MM.1S (cell line): ENCODE measurements at regions not wholly inside any gene's neighbourhood (a gene's known extent, or its start where the extent isn't known, plus 50 kb on each side); places are given as distances from the start of the nearest gene placed in this dataset.

ENCODE experiments used
- DNase-seq: peaks from one replicate; pipeline ENCODE4 v3.0.0-alpha.2; 2015
- H2AFZ ChIP-seq: fragments of 300-600 bp; sonication (generic); 2 replicates; pipeline ENCODE4 v1.6.0; 2016; ENCODE audit warnings: antibody characterized with exemption, low read length
- H3F3A ChIP-seq: fragments of 300-600 bp; sonication (generic); 2 replicates; pipeline ENCODE4 v1.6.1; 2016; ENCODE audit warnings: mild to moderate bottlenecking, antibody characterized with exemption, low read length, moderate library complexity, mixed read lengths; ENCODE audit not compliant: insufficient read depth
- H3K27ac ChIP-seq: fragments of 300-600 bp; sonication (generic); 2 replicates; pipeline ENCODE4 v1.5.1; 2016; ENCODE audit warnings: mild to moderate bottlenecking, low read length
- H3K27me3 ChIP-seq: fragments of 300-600 bp; sonication (generic); replicated peaks from 2 replicates; pipeline ENCODE4 v1.6.0; 2016; ENCODE audit warnings: low read length; ENCODE audit not compliant: insufficient read depth
- H3K36me3 ChIP-seq: fragments of 300-600 bp; sonication (generic); replicated peaks from 2 replicates; pipeline ENCODE4 v1.6.1; 2016; ENCODE audit warnings: mild to moderate bottlenecking, low read length, mixed read lengths; ENCODE audit not compliant: insufficient read depth
- H3K4me1 ChIP-seq: fragments of 300-600 bp; sonication (generic); 2 replicates; pipeline ENCODE4 v1.6.1; 2016; ENCODE audit warnings: low read length, mixed read lengths
- H3K4me2 ChIP-seq: fragments of 300-600 bp; sonication (generic); 2 replicates; pipeline ENCODE4 v1.6.0; 2016; ENCODE audit warnings: low read depth, low read length
- H3K4me3 ChIP-seq: fragments of 300-600 bp; sonication (generic); 2 replicates; pipeline ENCODE4 v1.5.1; 2016; ENCODE audit warnings: low read length, mixed read lengths
- H3K79me2 ChIP-seq: fragments of 300-600 bp; sonication (generic); 2 replicates; pipeline ENCODE4 v1.6.1; 2016; ENCODE audit warnings: mixed run types, low read length, mixed read lengths
- H3K9ac ChIP-seq: fragments of 300-600 bp; sonication (generic); 2 replicates; pipeline ENCODE4 v1.6.1; 2016; ENCODE audit warnings: low read length, mixed read lengths
- H3K9me2 ChIP-seq: fragments of 300-600 bp; sonication (generic); replicated peaks from 2 replicates; pipeline ENCODE4 v1.6.1; 2016; ENCODE audit warnings: mild to moderate bottlenecking, low read length, mixed read lengths; ENCODE audit not compliant: insufficient read depth
- H3K9me3 ChIP-seq: fragments of 300-600 bp; sonication (generic); replicated peaks from 2 replicates; pipeline ENCODE4 v1.6.1; 2016; ENCODE audit warnings: mild to moderate bottlenecking, low read length, mixed read lengths; ENCODE audit not compliant: insufficient read depth
- H4K20me1 ChIP-seq: fragments of 300-600 bp; sonication (generic); 2 replicates; pipeline ENCODE4 v1.6.1; 2016; ENCODE audit warnings: mild to moderate bottlenecking, low read length, moderate library complexity, mixed read lengths; ENCODE audit not compliant: insufficient read depth
- CTCF ChIP-seq: fragments of 300-600 bp; sonication (generic); IDR thresholded peaks from 2 replicates; pipeline ENCODE4 v1.5.1; 2016; ENCODE audit warnings: antibody characterized with exemption, low read length, mixed read lengths
- EZH2 ChIP-seq: fragments of 300-600 bp; sonication (generic); optimal IDR thresholded peaks from 2 replicates; pipeline ENCODE3; 2017; ENCODE audit warnings: low read depth, mild to moderate bottlenecking, antibody characterized with exemption, low read length, mixed read lengths
- EZH2phosphoT487 ChIP-seq: fragments of 300-600 bp; sonication (generic); IDR thresholded peaks from 2 replicates; pipeline ENCODE4 v1.6.1; 2018; ENCODE audit warnings: antibody characterized with exemption, low read length

- no peak overlapping the region for H2AFZ ChIP-seq
- peaks cover 15% of the 10 kb centered on the region; the same call in 1 of the 2 replicates for H3K4me1 ChIP-seq
- H3F3A ChIP-seq = no peaks in the 10 kb centered on the region
- no peak overlapping the region for H3K9ac ChIP-seq
- no peak for TF ChIP-seq EZH2
- DNase-seq = no peak
- no peaks in the 10 kb centered on the region for H3K9me2 ChIP-seq
- H3K27me3 ChIP-seq = no peaks in the 10 kb centered on the region
- no peaks in the 10 kb centered on the region for H3K9me3 ChIP-seq
- H3K79me2 ChIP-seq = no peaks in the 10 kb centered on the region
- H3K4me2 ChIP-seq = no peak overlapping the region
- H3K4me3 ChIP-seq = no peak overlapping the region
- H4K20me1 ChIP-seq = no peaks in the 10 kb centered on the region
- no peak overlapping the region for H3K27ac ChIP-seq
- H3K36me3 ChIP-seq = no peaks in the 10 kb centered on the region
Observed at GRCh38 chr2:35099342-35099741, 1256.2 kb upstream of the CRIM1 start.

- no peak for DNase-seq
Observed at GRCh38 chr2:35082072-35082471, 1273.5 kb upstream of the CRIM1 start.

DNA sequence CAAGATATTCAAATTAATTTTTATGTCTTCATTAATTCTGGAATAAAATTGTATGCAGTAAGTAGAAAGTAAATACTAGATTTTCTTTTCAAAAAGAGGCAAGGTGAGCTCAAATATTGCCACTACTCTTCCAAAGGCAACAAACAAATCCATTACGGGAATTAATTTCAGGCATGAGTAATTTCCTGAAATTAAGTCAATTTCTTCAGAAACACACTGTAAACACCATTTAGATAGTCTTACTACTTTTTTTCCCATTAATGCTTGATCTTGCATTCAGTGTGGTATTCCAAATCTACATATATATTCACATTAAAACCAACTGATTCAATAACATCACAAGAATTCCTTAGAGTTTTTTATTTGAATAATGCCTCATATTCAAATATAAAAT is 1274.0 kb upstream of the CRIM1 start:
- H3F3A ChIP-seq = no peaks in the 10 kb centered on the region
- no peaks in the 10 kb centered on the region for H3K79me2 ChIP-seq
- H3K36me3 ChIP-seq = no peaks in the 10 kb centered on the region
- H3K27ac ChIP-seq = no peak overlapping the region
- no peak for DNase-seq
- H3K9me3 ChIP-seq = no peaks in the 10 kb centered on the region
- H3K4me2 ChIP-seq = no peak overlapping the region
- no peaks in the 10 kb centered on the region for H4K20me1 ChIP-seq
- H3K4me1 ChIP-seq = no peaks in the 10 kb centered on the region
- H3K9me2 ChIP-seq = no peaks in the 10 kb centered on the region
- H3K27me3 ChIP-seq = no peaks in the 10 kb centered on the region
- H3K9ac ChIP-seq = no peak overlapping the region
- no peak overlapping the region for H2AFZ ChIP-seq
- no peak overlapping the region for H3K4me3 ChIP-seq
- TF ChIP-seq EZH2 (no peak), CTCF (no peak), EZH2phosphoT487 (no peak)

More at GRCh38 chr2:35082072-35082471, 1273.5 kb upstream of the CRIM1 start:
- Histone ChIP-seq H3K36me3 (no peaks in the 10 kb centered on the region), H3K27ac (no peak overlapping the region), H3K4me1 (no peaks in the 10 kb centered on the region), H2AFZ (no peak overlapping the region), H3K9me2 (no peaks in the 10 kb centered on the region), H3K4me2 (no peak overlapping the region), H3K27me3 (no peaks in the 10 kb centered on the region), H3K79me2 (no peaks in the 10 kb centered on the region), H4K20me1 (no peaks in the 10 kb centered on the region), H3K9ac (no peak overlapping the region), H3K4me3 (no peak overlapping the region), H3F3A (no peaks in the 10 kb centered on the region), H3K9me3 (no peaks in the 10 kb centered on the region)
- TF ChIP-seq CTCF (no peak), EZH2 (no peak), EZH2phosphoT487 (no peak)

DNA sequence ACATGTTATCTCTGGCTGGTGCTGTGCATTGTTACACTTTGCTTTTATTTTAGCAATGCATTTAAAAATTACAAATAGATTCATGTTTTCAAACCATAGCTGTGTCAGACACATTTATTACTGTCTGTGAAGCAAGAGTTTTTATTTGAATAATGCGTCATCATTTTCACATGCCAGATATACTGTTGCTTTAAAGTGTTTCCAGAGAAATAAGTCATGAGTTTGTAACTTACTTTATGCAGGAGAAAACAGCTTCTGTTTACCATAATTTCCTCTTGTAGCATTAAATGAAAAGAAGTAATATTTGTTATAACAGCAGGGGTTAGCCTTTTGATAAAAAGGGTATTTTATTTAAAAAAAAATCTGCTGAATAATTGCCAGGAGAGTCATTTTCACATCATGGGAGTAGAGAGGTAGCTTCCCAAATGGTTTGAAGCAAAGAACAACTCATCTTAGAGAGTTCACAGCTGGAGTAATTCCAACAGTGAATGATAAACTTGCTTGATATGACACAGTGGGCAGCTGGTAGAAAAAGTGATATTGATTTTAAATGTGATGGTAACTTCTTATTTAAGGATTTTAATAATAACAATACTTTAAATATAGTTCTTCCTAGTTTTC is 1274.5 kb upstream of the CRIM1 start:
- Histone ChIP-seq H3K4me2 (no peak overlapping the region), H2AFZ (no peak overlapping the region), H3K4me3 (no peak overlapping the region), H4K20me1 (no peaks in the 10 kb centered on the region), H3K9ac (no peak overlapping the region), H3K27ac (no peak overlapping the region), H3K79me2 (no peaks in the 10 kb centered on the region), H3K27me3 (no peaks in the 10 kb centered on the region), H3F3A (no peaks in the 10 kb centered on the region), H3K4me1 (no peaks in the 10 kb centered on the region), H3K36me3 (no peaks in the 10 kb centered on the region), H3K9me3 (no peaks in the 10 kb centered on the region), H3K9me2 (no peaks in the 10 kb centered on the region)
- no peak for DNase-seq
- TF ChIP-seq EZH2phosphoT487 = no peak
- no peak for TF ChIP-seq EZH2
- TF ChIP-seq CTCF = no peak
